Neural cell (in vitro differentiated cells): ENCODE measurements at regions not wholly inside any gene's neighbourhood (a gene's known extent, or its start where the extent isn't known, plus 50 kb on each side); places are given as distances from the start of the nearest gene placed in this dataset.

Experiments
- H2AFZ ChIP-seq: fragments of 200-600, 300-800 bp; sonication (generic), shearing (Covaris generic); 2 replicates; pipeline ENCODE4 v1.6.0; 2014; ENCODE audit warnings: low read depth, mild to moderate bottlenecking, antibody characterized with exemption, low read length, moderate library complexity
- H3F3A ChIP-seq: fragments of 200-600 bp; shearing (Covaris generic); 2 replicates; pipeline ENCODE4 v1.6.1; 2016; ENCODE audit warnings: mild to moderate bottlenecking, moderate library complexity, mixed read lengths, antibody characterized with exemption, low read length; ENCODE audit not compliant: insufficient read depth, poor library complexity, severe bottlenecking
- H3K27ac ChIP-seq: fragments of 200-600, 300-800 bp; sonication (generic), shearing (Covaris generic); 2 replicates; pipeline ENCODE4 v1.5.1; 2014; ENCODE audit warnings: mild to moderate bottlenecking, low read length, moderate library complexity
- H3K27me3 ChIP-seq: fragments of 300-800, 200-600 bp; sonication (generic), shearing (Covaris generic); 2 replicates; pipeline ENCODE4 v1.6.0; 2014; ENCODE audit warnings: mild to moderate bottlenecking, low read depth, low read length, moderate library complexity; ENCODE audit not compliant: insufficient read depth
- H3K36me3 ChIP-seq: fragments of 300-800, 200-600 bp; sonication (generic), shearing (Covaris generic); 2 replicates; pipeline ENCODE4 v1.5.1; 2014; ENCODE audit warnings: mild to moderate bottlenecking, antibody characterized with exemption, low read length, moderate library complexity; ENCODE audit not compliant: insufficient read depth
- H3K4me2 ChIP-seq: fragments of 300-800, 200-600 bp; sonication (generic), shearing (Covaris generic); 2 replicates; pipeline ENCODE4 v1.6.0; 2014; ENCODE audit warnings: mild to moderate bottlenecking, low read length
- H3K4me3 ChIP-seq: fragments of 300-800, 200-600 bp; sonication (generic), shearing (Covaris generic); 2 replicates; pipeline ENCODE4 v1.5.1; 2014; ENCODE audit warnings: mild to moderate bottlenecking, low read length, moderate library complexity
- H3K79me2 ChIP-seq: fragments of 200-600 bp; shearing (Covaris generic); replicated peaks from 2 replicates; pipeline ENCODE4 v1.6.0; 2014; ENCODE audit warnings: mild to moderate bottlenecking, low read length, moderate library complexity; ENCODE audit not compliant: insufficient read depth
- H3K9ac ChIP-seq: fragments of 300-800, 200-600 bp; sonication (generic), shearing (Covaris generic); 2 replicates; pipeline ENCODE4 v1.6.1; 2016; ENCODE audit warnings: mild to moderate bottlenecking, low read length, mixed read lengths
- H3K9me2 ChIP-seq: fragments of 200-600 bp; shearing (Covaris generic); 2 replicates; pipeline ENCODE4 v1.6.1; 2016; ENCODE audit warnings: mild to moderate bottlenecking, low read length, mixed read lengths; ENCODE audit not compliant: insufficient read depth
- H3K9me3 ChIP-seq: fragments of 200-600, 300-800 bp; sonication (generic), shearing (Covaris generic); 2 replicates; pipeline ENCODE4 v1.6.1; 2016; ENCODE audit warnings: mild to moderate bottlenecking, mixed run types, low read length, moderate library complexity, mixed read lengths
- H4K20me1 ChIP-seq: fragments of 200-600 bp; shearing (Covaris generic); 2 replicates; pipeline ENCODE4 v1.6.1; 2016; ENCODE audit warnings: mild to moderate bottlenecking, mixed run types; ENCODE audit not compliant: insufficient read depth
- EP300 ChIP-seq: fragments of 450-650 bp; conservative IDR thresholded peaks from 2 replicates; pipeline ENCODE4 v1.6.1; 2014; ENCODE audit warnings: antibody characterized with exemption, mild to moderate bottlenecking, moderate library complexity; ENCODE audit not compliant: poor library complexity, severe bottlenecking
- EZH2 ChIP-seq: fragments of 200-600, 300-800 bp; shearing (Covaris generic), sonication (generic); IDR thresholded peaks from 2 replicates; pipeline ENCODE4 v1.6.1; 2014; ENCODE audit warnings: antibody characterized with exemption, low read length, borderline replicate concordance, mild to moderate bottlenecking; ENCODE audit not compliant: insufficient read depth, poor library complexity, severe bottlenecking
- MXI1 ChIP-seq: fragments of 450-650 bp; conservative IDR thresholded peaks from 2 replicates; pipeline ENCODE4 v1.6.1; 2014; ENCODE audit warnings: antibody characterized with exemption, mild to moderate bottlenecking; ENCODE audit not compliant: poor library complexity, severe bottlenecking
- POLR2AphosphoS5 ChIP-seq: IDR thresholded peaks from 2 replicates; pipeline ENCODE4 v1.6.1; 2012
- RAD21 ChIP-seq: fragments of 450-650 bp; conservative IDR thresholded peaks from 2 replicates; pipeline ENCODE4 v1.6.1; 2014; ENCODE audit warnings: antibody characterized with exemption, mild to moderate bottlenecking, moderate library complexity
- REST ChIP-seq: IDR thresholded peaks from 2 replicates; pipeline ENCODE4 v1.6.1; 2012; ENCODE audit warnings: borderline replicate concordance
- SMC3 ChIP-seq: fragments of 450-650 bp; conservative IDR thresholded peaks from 2 replicates; pipeline ENCODE4 v1.6.1; 2014; ENCODE audit warnings: antibody characterized with exemption, mild to moderate bottlenecking, moderate library complexity; ENCODE audit not compliant: poor library complexity
- TAF1 ChIP-seq: IDR thresholded peaks from 2 replicates; pipeline ENCODE4 v1.6.1; 2012; ENCODE audit warnings: low read depth
- TF ChIP-seq, protein P1 (sequence below): fragments of 450-650 bp; IDR thresholded peaks from 2 replicates; pipeline ENCODE4 v1.5.1; 2014; ENCODE audit warnings: antibody characterized with exemption, mild to moderate bottlenecking, moderate library complexity; ENCODE audit not compliant: poor library complexity, severe bottlenecking

DNA sequence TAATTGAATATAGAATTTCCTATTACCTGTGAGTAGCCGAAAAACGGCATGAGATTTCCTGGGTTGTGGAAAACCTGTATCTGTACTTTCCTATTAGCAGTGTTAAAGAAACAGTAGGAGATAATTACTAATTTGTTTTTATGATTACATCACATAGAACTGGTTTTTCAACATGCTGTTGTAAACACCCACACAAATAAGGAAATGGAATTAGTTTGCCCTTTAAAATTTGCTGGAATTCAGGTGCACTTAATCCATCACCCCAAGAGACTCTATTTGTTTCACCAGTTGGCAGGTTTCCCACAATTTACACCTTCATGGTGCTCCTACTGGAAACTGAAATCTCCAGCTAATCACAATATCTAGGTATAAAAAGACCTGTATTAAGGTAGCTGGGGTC is 274.1 kb upstream of the SLC8A1 start:
- Histone ChIP-seq H3K4me3 (no peak overlapping the region), H3K4me2 (no peak overlapping the region), H3F3A (no peaks in the 10 kb centered on the region), H3K36me3 (no peaks in the 10 kb centered on the region), H3K9me3 (no peaks in the 10 kb centered on the region), H3K9me2 (no peaks in the 10 kb centered on the region), H4K20me1 (no peaks in the 10 kb centered on the region), H3K9ac (no peak overlapping the region), H3K79me2 (no peaks in the 10 kb centered on the region), H3K27ac (no peak overlapping the region), H2AFZ (no peak overlapping the region), H3K27me3 (no peaks in the 10 kb centered on the region)
- no peak for TF ChIP-seq SMC3
- no peak for TF ChIP-seq POLR2AphosphoS5
- TF ChIP-seq TAF1 = no peak
- no peak for TF ChIP-seq RAD21
- TF ChIP-seq EP300 = no peak

DNA sequence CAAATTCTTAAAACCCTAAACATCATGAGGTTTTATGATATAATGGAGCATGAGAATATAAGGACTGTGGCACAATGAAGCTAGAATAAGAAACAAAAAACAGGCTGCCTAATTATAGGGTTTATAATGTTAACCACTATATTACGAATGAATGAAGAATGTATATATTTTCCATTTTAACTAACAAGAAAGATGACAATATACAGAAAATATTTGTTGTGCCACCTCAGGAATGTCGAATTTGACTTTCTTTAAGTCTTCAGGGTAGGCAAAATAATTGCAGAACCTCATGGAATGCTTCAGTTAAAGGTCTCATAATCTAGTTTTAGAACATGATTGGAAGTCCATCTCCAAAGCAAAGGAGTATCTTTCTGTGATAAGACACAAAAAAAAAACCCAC is 282.9 kb upstream of the SLC8A1 start:
- Histone ChIP-seq H3K9me3 (no peaks in the 10 kb centered on the region), H2AFZ (no peak overlapping the region), H3K9ac (no peak overlapping the region), H3K4me2 (no peak overlapping the region), H3K27ac (no peak overlapping the region), H3K27me3 (no peaks in the 10 kb centered on the region), H3K9me2 (no peaks in the 10 kb centered on the region), H3K36me3 (no peaks in the 10 kb centered on the region), H3K79me2 (no peaks in the 10 kb centered on the region), H3K4me3 (no peak overlapping the region), H3F3A (no peaks in the 10 kb centered on the region), H4K20me1 (no peaks in the 10 kb centered on the region)
- TF ChIP-seq EP300 = no peak
- TF ChIP-seq RAD21 = no peak

GRCh38 chr2:40737180-40737579 is 285.3 kb upstream of the SLC8A1 start:
- Histone ChIP-seq H3K4me3 (no peak overlapping the region), H3K9me3 (no peaks in the 10 kb centered on the region), H3K4me2 (no peak overlapping the region), H3K36me3 (no peaks in the 10 kb centered on the region), H3F3A (no peaks in the 10 kb centered on the region), H3K79me2 (no peaks in the 10 kb centered on the region), H4K20me1 (no peaks in the 10 kb centered on the region), H2AFZ (no peak overlapping the region), H3K27me3 (no peaks in the 10 kb centered on the region), H3K9me2 (no peaks in the 10 kb centered on the region), H3K27ac (no peak overlapping the region), H3K9ac (no peak overlapping the region)
- TF ChIP-seq RAD21 = no peak
- no peak for TF ChIP-seq MXI1
- TF ChIP-seq, protein P1, sequence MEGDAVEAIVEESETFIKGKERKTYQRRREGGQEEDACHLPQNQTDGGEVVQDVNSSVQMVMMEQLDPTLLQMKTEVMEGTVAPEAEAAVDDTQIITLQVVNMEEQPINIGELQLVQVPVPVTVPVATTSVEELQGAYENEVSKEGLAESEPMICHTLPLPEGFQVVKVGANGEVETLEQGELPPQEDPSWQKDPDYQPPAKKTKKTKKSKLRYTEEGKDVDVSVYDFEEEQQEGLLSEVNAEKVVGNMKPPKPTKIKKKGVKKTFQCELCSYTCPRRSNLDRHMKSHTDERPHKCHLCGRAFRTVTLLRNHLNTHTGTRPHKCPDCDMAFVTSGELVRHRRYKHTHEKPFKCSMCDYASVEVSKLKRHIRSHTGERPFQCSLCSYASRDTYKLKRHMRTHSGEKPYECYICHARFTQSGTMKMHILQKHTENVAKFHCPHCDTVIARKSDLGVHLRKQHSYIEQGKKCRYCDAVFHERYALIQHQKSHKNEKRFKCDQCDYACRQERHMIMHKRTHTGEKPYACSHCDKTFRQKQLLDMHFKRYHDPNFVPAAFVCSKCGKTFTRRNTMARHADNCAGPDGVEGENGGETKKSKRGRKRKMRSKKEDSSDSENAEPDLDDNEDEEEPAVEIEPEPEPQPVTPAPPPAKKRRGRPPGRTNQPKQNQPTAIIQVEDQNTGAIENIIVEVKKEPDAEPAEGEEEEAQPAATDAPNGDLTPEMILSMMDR = no peak
- TF ChIP-seq TAF1 = no peak
- TF ChIP-seq EZH2 = no peak
- TF ChIP-seq REST = no peak
- TF ChIP-seq SMC3 = no peak
- TF ChIP-seq POLR2AphosphoS5 = no peak
- TF ChIP-seq EP300 = no peak
